NCI-H2196 treated with DMSO at 0.1 percent for 48 hours (cell line): ENCODE measurements at regions not wholly inside any gene's neighbourhood (a gene's known extent, or its start where the extent isn't known, plus 50 kb on each side); places are given as distances from the start of the nearest gene placed in this dataset.
"Not testable (repeated sequence)": the region's sequence is repeated elsewhere in the genome, so short reads cannot be mapped to it uniquely, and the experiment has no call there.

Experiments
- DNase-seq: peaks from one replicate; lab custom pipeline; 2025; ENCODE audit not compliant: unreplicated experiment; lab: John Stamatoyannopoulos, UW

GRCh38 chr18:1653873-1654272 is 749.2 kb downstream of the ADCYAP1 start:
- no peak for DNase-seq

DNA sequence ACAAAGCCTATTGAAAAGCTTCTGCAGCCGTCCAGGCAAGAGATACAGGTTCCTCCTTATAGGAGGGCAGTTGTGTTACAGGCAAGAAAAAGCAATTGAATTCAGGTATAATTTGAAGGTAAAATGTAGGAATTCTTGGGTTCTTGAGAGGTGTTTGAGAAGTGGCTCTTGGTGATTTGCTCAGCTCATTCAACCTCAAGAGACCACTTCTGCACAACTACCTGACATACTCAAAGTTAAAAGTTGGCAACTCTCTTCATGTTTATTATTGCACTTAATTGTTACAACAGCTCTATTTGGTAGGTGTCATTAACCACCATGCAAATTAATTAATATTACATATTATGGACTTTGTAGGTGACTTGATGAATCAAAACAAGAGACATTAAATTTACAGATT is 753.2 kb downstream of the ADCYAP1 start:
- no peak for DNase-seq

GRCh38 chr18:1658908-1659566 is 754.4 kb downstream of the ADCYAP1 start:
- DNase-seq: peak; percentile 40

DNA sequence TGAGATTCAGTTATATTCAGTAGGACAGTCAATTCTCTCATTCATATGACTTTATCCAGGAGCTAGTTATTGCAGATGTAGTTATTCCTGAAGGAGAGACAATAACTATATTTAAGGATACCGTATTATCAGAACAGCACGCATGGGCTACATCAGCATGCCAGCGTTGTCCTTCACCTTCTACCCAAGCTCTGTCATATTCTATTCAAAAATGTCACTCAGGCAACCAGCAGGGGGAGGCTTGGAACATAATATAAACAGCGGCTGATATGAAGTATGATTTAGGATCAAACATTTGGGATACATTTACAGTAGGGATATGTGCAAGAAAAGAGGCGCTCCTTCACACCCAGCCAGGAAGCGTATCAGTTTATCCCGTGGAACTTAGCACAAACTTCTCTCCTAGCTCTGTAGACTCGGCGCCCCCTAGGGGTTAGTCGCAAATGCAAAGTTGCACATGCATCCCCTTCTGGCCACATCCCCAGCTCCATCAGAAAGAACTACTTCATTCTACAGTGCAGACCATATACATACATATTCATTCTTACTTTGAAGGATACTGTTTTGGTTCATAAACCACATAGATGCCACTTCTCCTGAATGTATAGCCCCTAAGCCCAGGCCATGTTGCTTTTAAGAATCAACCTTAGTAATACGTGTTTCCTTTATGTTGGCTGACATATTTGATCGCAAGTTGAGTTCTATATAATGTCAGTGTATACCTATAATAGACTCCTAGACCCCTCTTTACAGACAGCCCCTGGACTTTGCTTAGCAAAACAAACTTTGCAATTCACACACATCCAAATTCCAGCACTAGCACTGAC is 759.4 kb downstream of the ADCYAP1 start:
- no peak for DNase-seq

- no peak for DNase-seq
Measured at GRCh38 chr18:1665079-1665478, 760.4 kb downstream of the ADCYAP1 start.

- no peak for DNase-seq
Measured at GRCh38 chr18:1668279-1668678, 763.6 kb downstream of the ADCYAP1 start.

- DNase-seq: not testable (repeated sequence)
Measured at GRCh38 chr18:1671710-1672109, 767.0 kb downstream of the ADCYAP1 start.

- DNase-seq: no peak
Measured at GRCh38 chr18:1676387-1676786, 771.7 kb downstream of the ADCYAP1 start.

- DNase-seq: no peak
Measured at GRCh38 chr18:1680108-1680507, 775.4 kb downstream of the ADCYAP1 start.

DNA sequence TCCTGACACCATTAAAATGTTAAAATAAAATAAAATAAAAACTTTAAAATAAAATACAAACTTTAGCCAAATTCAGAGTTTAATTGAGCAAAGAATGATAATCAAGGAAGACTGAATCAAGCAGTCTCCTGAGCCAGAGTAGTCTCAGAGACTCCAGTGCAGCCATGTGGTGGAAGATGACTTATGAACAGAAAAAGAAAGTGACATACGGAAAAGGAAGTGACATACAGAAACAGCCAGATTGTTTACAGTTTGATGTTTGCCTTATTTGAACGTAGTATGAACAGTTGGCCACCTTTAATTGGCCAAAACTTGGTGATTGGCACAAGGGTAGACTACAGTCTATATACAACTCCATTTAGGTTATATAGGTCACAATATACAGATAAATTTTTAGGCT is 787.2 kb downstream of the ADCYAP1 start:
- no peak for DNase-seq

DNA sequence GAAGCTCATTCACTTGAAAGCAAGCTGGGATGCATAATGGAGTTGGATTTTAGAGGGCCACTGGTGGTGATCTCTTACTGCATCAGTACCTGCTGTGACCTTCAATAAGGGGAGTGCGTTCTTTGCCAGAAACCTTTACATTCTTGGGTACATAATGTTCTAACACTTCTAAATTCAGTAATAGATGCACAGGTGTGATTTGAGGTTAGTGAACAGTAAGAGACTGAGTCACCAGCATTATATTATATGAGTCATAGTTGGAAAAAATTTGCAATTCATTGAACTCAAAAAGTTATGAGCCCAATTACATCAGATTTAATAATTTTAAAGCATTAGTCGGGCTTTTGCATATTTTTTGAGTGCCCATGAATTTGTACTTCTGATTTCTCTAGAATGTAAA is 803.3 kb downstream of the ADCYAP1 start:
- no peak for DNase-seq

GRCh38 chr18:1710114-1710513 is 805.4 kb downstream of the ADCYAP1 start:
- no peak for DNase-seq

GRCh38 chr18:1732143-1732542 is 827.5 kb downstream of the ADCYAP1 start:
- no peak for DNase-seq

DNA sequence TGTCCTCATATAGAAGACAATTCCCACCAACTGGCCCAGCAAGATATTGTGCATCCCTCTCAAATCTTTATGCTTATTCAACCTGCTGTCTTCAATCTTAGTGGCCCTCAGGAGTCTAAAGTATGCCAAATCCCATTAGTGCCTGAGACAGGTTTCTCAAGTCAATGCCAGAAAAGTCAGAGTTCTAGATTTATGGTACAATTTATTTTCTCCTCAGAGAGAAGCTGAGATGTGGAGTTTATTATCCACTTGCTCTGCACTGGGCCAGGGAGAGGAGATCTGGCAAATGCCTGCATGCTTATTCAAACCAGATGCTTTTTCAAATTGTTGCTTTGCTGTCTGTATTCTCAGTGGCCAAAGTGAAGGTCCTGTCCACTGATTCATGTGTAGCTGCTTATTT is 825.2 kb downstream of the METTL4 start:
- DNase-seq: no peak

- no peak for DNase-seq
Measured at GRCh38 chr18:1751249-1751648, 820.1 kb downstream of the METTL4 start.

DNA sequence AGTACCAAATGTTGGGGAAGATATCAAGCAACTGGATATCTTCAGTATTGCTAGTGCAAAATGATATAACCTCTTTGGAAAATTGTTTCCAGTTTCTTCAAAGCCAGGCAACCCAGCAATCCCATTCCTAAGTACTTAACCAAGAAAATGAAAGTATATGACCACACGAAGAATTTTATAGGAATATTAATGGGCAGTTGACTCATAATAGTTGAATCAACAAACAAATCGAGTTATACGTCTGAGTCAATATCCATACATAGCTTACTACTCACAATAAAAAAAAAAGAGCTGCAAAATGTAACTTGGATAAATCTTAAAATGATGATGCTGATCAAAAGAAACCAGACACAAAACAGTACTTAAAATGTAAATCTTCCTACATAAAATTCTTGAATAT is 810.4 kb downstream of the METTL4 start:
- DNase-seq: no peak

- no peak for DNase-seq
Measured at GRCh38 chr18:1774261-1774660, 797.0 kb downstream of the METTL4 start.

DNA sequence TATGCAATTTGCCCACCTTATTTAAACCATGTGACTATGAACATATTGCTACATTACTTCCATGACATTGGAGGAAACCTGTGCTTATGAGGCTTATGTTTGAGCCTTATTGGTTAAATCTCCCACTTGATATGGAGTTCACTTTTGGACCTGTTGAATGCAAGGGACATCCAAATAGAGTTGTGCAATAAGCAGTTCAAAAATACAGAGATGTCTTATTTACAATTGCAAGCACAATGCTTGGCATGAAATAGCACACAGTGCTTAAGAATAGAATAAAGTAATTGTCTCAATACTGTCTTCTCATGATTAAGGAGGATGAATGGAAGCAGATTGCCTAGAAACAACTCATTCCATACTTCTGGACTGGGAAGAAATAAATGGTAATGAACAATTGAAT is 793.5 kb downstream of the METTL4 start:
- DNase-seq: no peak

- no peak for DNase-seq
Measured at GRCh38 chr18:1778496-1779178, 792.7 kb downstream of the METTL4 start.

GRCh38 chr18:1779587-1779986 is 791.7 kb downstream of the METTL4 start:
- DNase-seq: peak; percentile 15

GRCh38 chr18:1784113-1784512 is 787.2 kb downstream of the METTL4 start:
- no peak for DNase-seq

DNA sequence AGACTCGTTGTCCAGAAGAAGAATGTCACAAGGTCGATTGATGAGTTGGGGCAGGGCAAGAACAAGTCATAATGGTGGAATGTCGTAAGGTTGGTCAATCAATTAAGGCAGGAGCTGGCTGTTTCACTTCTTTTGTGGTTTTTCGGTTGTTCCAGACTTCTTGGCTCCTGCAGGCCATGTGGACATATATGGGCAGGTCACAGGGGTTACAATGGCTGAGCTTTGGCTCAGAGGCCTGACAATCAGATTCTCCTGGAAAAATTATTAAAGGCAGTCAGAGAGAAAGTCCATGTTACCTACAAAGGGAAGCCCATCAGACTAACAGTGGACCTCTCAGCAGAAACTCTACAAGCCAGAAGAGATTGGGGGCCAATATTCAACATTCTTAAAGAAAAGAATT is 785.3 kb downstream of the METTL4 start:
- not testable (repeated sequence) for DNase-seq
